K562 (cell line): ENCODE measurements at regions not wholly inside any gene's neighbourhood (a gene's known extent, or its start where the extent isn't known, plus 50 kb on each side); places are given as distances from the start of the nearest gene placed in this dataset.

ENCODE experiments used
- CEBPB ChIP-seq: fragments of 450-650 bp; IDR thresholded peaks from 2 replicates; pipeline ENCODE4 v1.6.1; 2016; ENCODE audit warnings: missing genetic modification characterization, missing compliant biosample characterization
- CHAMP1 ChIP-seq: fragments of 450-650 bp; IDR thresholded peaks from 2 replicates; pipeline ENCODE4 v1.6.1; 2016; ENCODE audit warnings: mild to moderate bottlenecking
- CLOCK ChIP-seq: fragments of 250-450 bp; sonication (Bioruptor Pico); IDR thresholded peaks from 2 replicates; pipeline ENCODE4 v1.4.0; 2020; ENCODE audit warnings: mild to moderate bottlenecking, moderate library complexity, borderline replicate concordance
- E2F4 ChIP-seq: sonication (generic); formaldehyde crosslinking; IDR thresholded peaks from 2 replicates; pipeline ENCODE4 v1.8.0; 2022; ENCODE audit warnings: mild to moderate bottlenecking, low read depth, missing genetic modification reagents
- GABPA ChIP-seq: fragments of 200-800 bp; sonication (Bioruptor generic); conservative IDR thresholded peaks from 2 replicates; pipeline ENCODE4 v1.6.1; 2016; ENCODE audit warnings: low read depth, missing genetic modification characterization, missing compliant biosample characterization
- HMGXB4 ChIP-seq: sonication (generic); formaldehyde crosslinking; IDR thresholded peaks from 2 replicates; pipeline ENCODE4 v1.8.1; 2023; ENCODE audit warnings: mild to moderate bottlenecking, missing genetic modification reagents
- MLLT1 ChIP-seq, 2 experiments: fragments of 450-650 bp; IDR thresholded peaks; 2 replicates each; pipeline ENCODE4 v1.6.1; 2016
- POLR2B ChIP-seq: fragments of 450-650 bp; IDR thresholded peaks from 2 replicates; pipeline ENCODE4 v1.6.1; 2018; ENCODE audit warnings: low read depth; ENCODE audit not compliant: partially characterized antibody
- SIRT6 ChIP-seq: IDR thresholded peaks from one replicate; pipeline ENCODE4 v1.6.1; 2012; ENCODE audit warnings: low read depth, mild to moderate bottlenecking, control low read depth, inconsistent platforms, low read length, moderate library complexity
- SNIP1 ChIP-seq: fragments of 450-650 bp; IDR thresholded peaks from 2 replicates; pipeline ENCODE4 v1.7.1; 2017; ENCODE audit warnings: low read depth, mild to moderate bottlenecking
- STAG1 ChIP-seq: sonication (generic); formaldehyde crosslinking; IDR thresholded peaks from 2 replicates; pipeline ENCODE4 v1.5.0; 2020; ENCODE audit warnings: missing genetic modification reagents, borderline replicate concordance
- ZBTB33 ChIP-seq: sonication (generic); formaldehyde crosslinking; IDR thresholded peaks from 2 replicates; pipeline ENCODE4 v1.8.1; 2023; ENCODE audit warnings: mild to moderate bottlenecking, missing genetic modification reagents
- ZBTB8A ChIP-seq: fragments of 450-650 bp; IDR thresholded peaks from 2 replicates; pipeline ENCODE4 v1.6.1; 2018; ENCODE audit warnings: mild to moderate bottlenecking, moderate library complexity; ENCODE audit not compliant: partially characterized antibody
- ZFP1 ChIP-seq: fragments of 450-650 bp; formaldehyde crosslinking; IDR thresholded peaks from 2 replicates; pipeline ENCODE4 v1.4.0; 2020; ENCODE audit warnings: mild to moderate bottlenecking, mixed read lengths
- ZNF12 ChIP-seq: sonication (generic); formaldehyde crosslinking; IDR thresholded peaks from 2 replicates; pipeline ENCODE4 v1.4.0; 2020; ENCODE audit warnings: mild to moderate bottlenecking, missing genetic modification reagents

- TF ChIP-seq STAG1 (peak; percentile 96; the same call in 1 of the 2 replicates), GABPA (tag) (peak; percentile 87), CLOCK (no peak), ZNF12 (no peak), CEBPB (tag) (no peak), MLLT1 (IDR thresholded peaks at IDR 0.05) (no peak), HMGXB4 (CRISPR knock-in tag) (peak; percentile 50; the same call in 1 of the 2 replicates), CHAMP1 (no peak), ZFP1 (CRISPR knock-in tag) (no peak), SIRT6 (no peak), E2F4 (no peak), SNIP1 (no peak), POLR2B (peak; percentile 81), ZBTB33 (CRISPR knock-in tag) (peak; percentile 95), ZBTB8A (no peak)
These were observed 52.7 kb upstream of the CD34 start (continued) for GRCh38 chr1:207963427-207964194.
